PC-3 (cell line): ENCODE measurements at regions not wholly inside any gene's neighbourhood (a gene's known extent, or its start where the extent isn't known, plus 50 kb on each side); places are given as distances from the start of the nearest gene placed in this dataset.
"Not testable (repeated sequence)": the region's sequence is repeated elsewhere in the genome, so short reads cannot be mapped to it uniquely, and the experiment has no call there.

Experiments used
- ATAC-seq: fragments of 200-7000 bp; cut with Tn5 transposase; 2 replicates; pipeline ENCODE4 v1.9.1; 2020; ENCODE audit warnings: mild to moderate bottlenecking, moderate library complexity
- BruUV-seq: library from RNA; stranded (reverse); fragments of 400-500 nt; replicated peaks from 2 replicates; lab custom pipeline; 2021; lab: Mats Ljungman, UMichigan
- CTCF ChIA-PET: fragments of 300-600 bp; sonication (Branson Sonifier 250); formaldehyde crosslinking; loops from one replicate; lab custom pipeline; 2022; ENCODE audit warnings: antibody characterized with exemption; lab: Charles Lee
- POLR2A ChIA-PET: fragments of 300-600 bp; sonication (Branson Sonifier 250); formaldehyde crosslinking; loops from one replicate; lab custom pipeline; 2022; ENCODE audit warnings: antibody characterized with exemption; ENCODE audit not compliant: unreplicated experiment; lab: Charles Lee
- DNase-seq: peaks from one replicate; pipeline ENCODE4 v3.0.0-alpha.2; 2015
- H2AFZ ChIP-seq: fragments of 300-600 bp; sonication (generic); 2 replicates; pipeline ENCODE4 v1.6.0; 2016; ENCODE audit warnings: antibody characterized with exemption, low read length
- H3F3A ChIP-seq: fragments of 300-600 bp; sonication (generic); one replicate; pipeline ENCODE4 v1.6.0; 2017; ENCODE audit warnings: antibody characterized with exemption, low read length, control low read depth, mild to moderate bottlenecking; ENCODE audit not compliant: unreplicated experiment
- H3K27ac ChIP-seq: fragments of 300-600 bp; sonication (generic); 2 replicates; pipeline ENCODE4 v1.5.1; 2016; ENCODE audit warnings: mild to moderate bottlenecking, low read length
- H3K27me3 ChIP-seq: fragments of 300-600 bp; sonication (generic); 2 replicates; pipeline ENCODE4 v1.6.1; 2016; ENCODE audit warnings: low read length, mixed read lengths
- H3K36me3 ChIP-seq: fragments of 300-600 bp; sonication (generic); 2 replicates; pipeline ENCODE4 v1.6.1; 2016; ENCODE audit warnings: low read depth, mixed run types, low read length, mixed read lengths
- H3K4me1 ChIP-seq: fragments of 300-600 bp; sonication (generic); 2 replicates; pipeline ENCODE4 v1.5.1; 2016; ENCODE audit warnings: low read length; ENCODE audit not compliant: insufficient read depth
- H3K4me2 ChIP-seq: fragments of 300-600 bp; sonication (generic); 2 replicates; pipeline ENCODE4 v1.6.0; 2016; ENCODE audit warnings: low read length
- H3K4me3 ChIP-seq: fragments of 300-600 bp; sonication (generic); 2 replicates; pipeline ENCODE4 v1.5.1; 2016; ENCODE audit warnings: mild to moderate bottlenecking, low read length, mixed read lengths
- H3K79me2 ChIP-seq: fragments of 300-600 bp; sonication (generic); 2 replicates; pipeline ENCODE4 v1.6.1; 2017; ENCODE audit warnings: low read length, mixed read lengths
- H3K9ac ChIP-seq: fragments of 300-600 bp; sonication (generic); 2 replicates; pipeline ENCODE4 v1.6.0; 2016; ENCODE audit warnings: mild to moderate bottlenecking, low read length
- H3K9me2 ChIP-seq: fragments of 300-600 bp; sonication (generic); replicated peaks from 2 replicates; pipeline ENCODE4 v1.6.1; 2016; ENCODE audit warnings: mixed run types, low read length, mixed read lengths
- H3K9me3 ChIP-seq: fragments of 300-600 bp; sonication (generic); 2 replicates; pipeline ENCODE4 v1.6.1; 2016; ENCODE audit warnings: low read length, mixed read lengths
- H4K20me1 ChIP-seq: fragments of 300-600 bp; sonication (generic); 2 replicates; pipeline ENCODE4 v1.6.1; 2016; ENCODE audit warnings: low read length, mixed read lengths
- CTCF ChIP-seq: fragments of 300-600 bp; sonication (generic); conservative IDR thresholded peaks from 2 replicates; pipeline ENCODE4 v1.5.1; 2017; ENCODE audit warnings: antibody characterized with exemption, low read depth, mild to moderate bottlenecking, low read length
- EZH2 ChIP-seq: fragments of 300-600 bp; sonication (generic); IDR thresholded peaks from one replicate; pipeline ENCODE4 v1.6.1; 2017; ENCODE audit warnings: antibody characterized with exemption, mild to moderate bottlenecking, low read length; ENCODE audit not compliant: unreplicated experiment
- EZH2phosphoT487 ChIP-seq: fragments of 300-600 bp; sonication (generic); IDR thresholded peaks from 2 replicates; pipeline ENCODE4 v1.6.1; 2018; ENCODE audit warnings: mild to moderate bottlenecking, antibody characterized with exemption, low read length, borderline replicate concordance
- intact Hi-C: fragments of 100-400 bp; cut with micrococcal nuclease; formaldehyde crosslinking; loops from 2 replicates; pipeline ENCODE4 v1.9.0; 2023

DNA sequence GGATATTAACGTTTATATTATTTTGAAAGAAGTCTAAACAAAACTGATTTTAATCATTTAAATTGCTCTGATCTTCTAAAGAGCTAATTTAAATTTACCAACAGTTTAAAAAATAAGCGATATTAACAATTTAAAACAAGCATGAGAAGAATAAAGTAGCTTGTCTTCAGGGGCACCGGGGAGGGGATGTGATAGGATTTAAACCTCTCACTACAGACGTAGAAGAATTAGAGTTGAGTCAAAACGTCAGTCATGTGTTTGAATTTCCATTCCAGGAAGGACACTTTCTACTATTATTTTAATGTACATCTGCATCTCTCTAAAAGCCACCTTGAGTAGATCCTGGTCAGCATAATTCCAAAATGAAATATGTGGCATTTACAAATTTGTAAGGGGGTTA is 58.2 kb upstream of the TPTE start:
- H4K20me1 ChIP-seq, result no peaks in the 10 kb centered on the region
- ATAC-seq (no peak), DNase-seq (no peak)
- TF ChIP-seq EZH2phosphoT487 (no peak), EZH2 (no peak), CTCF (no peak)
- no peaks in the 10 kb centered on the region for H3K9me2 ChIP-seq
- H3K79me2 ChIP-seq, result no peaks in the 10 kb centered on the region
- POLR2A ChIA-PET, result interaction anchor here (0.7 kb wide), 1 partner anchor 9 kb away, joined by 4 read pairs; no protein-coding TSS in a partner anchor
- no peak overlapping the region for H3K9ac ChIP-seq
- no peaks in the 10 kb centered on the region for H3K27me3 ChIP-seq
- no peak overlapping the region for H3K4me3 ChIP-seq
- no peak overlapping the region for H3K27ac ChIP-seq
- H3K4me2 ChIP-seq, result no peak overlapping the region
- CTCF ChIA-PET, result no interaction called here
- no TSS peak for BruUV-seq
- no peaks in the 10 kb centered on the region for H3K36me3 ChIP-seq
- intact Hi-C loops, result no loop called here
- H3K9me3 ChIP-seq, result peaks cover 42% of the 10 kb centered on the region
- H2AFZ ChIP-seq, result no peak overlapping the region
- no peaks in the 10 kb centered on the region for H3F3A ChIP-seq
- no peaks in the 10 kb centered on the region for H3K4me1 ChIP-seq

DNA sequence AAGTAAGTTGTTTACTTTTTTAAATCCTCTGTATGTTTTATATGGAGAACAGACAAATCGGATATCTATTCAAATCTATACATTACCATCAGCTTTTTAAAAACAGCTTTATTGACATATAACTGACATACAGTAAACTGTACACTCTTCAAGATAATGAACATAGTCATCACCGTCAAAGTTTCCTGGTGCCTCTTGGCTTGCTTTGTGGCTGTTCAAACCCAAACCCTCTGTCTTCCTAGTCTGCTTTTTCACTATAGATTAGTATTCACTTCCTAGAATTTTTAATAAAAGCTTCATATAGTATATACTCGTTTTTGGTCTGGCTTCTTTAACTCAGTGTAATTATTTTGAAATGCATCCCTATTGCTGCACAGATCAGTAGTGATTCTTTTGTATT is 56.4 kb upstream of the TPTE start:
- H3K36me3 ChIP-seq, result no peaks in the 10 kb centered on the region
- H3K79me2 ChIP-seq, result no peaks in the 10 kb centered on the region
- H3K27ac ChIP-seq, result no peak overlapping the region
- H3K4me1 ChIP-seq, result no peaks in the 10 kb centered on the region
- H3F3A ChIP-seq, result no peaks in the 10 kb centered on the region
- H3K4me3 ChIP-seq, result no peak overlapping the region
- no peak overlapping the region for H3K4me2 ChIP-seq
- no peak for DNase-seq
- H3K27me3 ChIP-seq, result no peaks in the 10 kb centered on the region
- no TSS peak for BruUV-seq
- no peaks in the 10 kb centered on the region for H4K20me1 ChIP-seq
- ChIA-PET POLR2A (no interaction called here), CTCF (no interaction called here)
- no peak for ATAC-seq
- TF ChIP-seq EZH2phosphoT487, result no peak
- no peak for TF ChIP-seq CTCF
- TF ChIP-seq EZH2, result no peak
- no peak overlapping the region for H2AFZ ChIP-seq
- H3K9me2 ChIP-seq, result no peaks in the 10 kb centered on the region
- peaks cover 32% of the 10 kb centered on the region for H3K9me3 ChIP-seq
- no peak overlapping the region for H3K9ac ChIP-seq
- intact Hi-C loops, result no loop called here

DNA sequence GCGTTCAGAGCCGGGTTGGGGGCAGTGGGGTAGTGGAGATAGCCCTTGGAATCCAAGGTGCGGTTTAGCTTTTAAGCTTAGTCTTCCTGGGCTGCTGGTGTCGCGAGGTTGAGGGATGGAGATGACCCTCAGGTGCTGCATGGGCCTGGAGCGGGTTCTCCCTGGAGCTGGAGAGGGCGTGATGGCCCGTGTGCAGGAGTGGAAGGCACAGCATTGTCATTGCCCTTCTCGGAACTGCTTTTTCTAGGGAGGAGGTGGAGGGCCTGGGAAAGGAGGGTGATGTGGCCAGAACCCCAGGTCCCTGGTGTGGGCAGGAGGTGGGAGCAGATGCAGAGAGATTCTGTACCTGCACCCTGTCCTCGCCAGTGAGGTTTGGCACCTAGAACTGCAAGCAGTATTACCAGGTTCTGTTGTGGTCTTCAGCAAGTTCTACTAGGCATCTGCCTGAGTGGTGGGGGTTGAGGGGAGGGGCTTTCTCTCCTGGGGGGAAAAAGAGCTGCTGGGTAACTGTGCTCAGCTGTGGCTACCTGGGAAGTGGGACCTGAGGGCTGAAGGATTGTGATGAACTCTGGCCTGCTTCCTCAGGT is 55.8 kb upstream of the TPTE start:
- H3K4me1 ChIP-seq, H3F3A ChIP-seq, H3K36me3 ChIP-seq, CTCF ChIA-PET, POLR2A ChIA-PET, H3K27ac ChIP-seq, intact Hi-C loops, H3K9me2 ChIP-seq, H3K9ac ChIP-seq, H4K20me1 ChIP-seq, H3K79me2 ChIP-seq, H3K4me2 ChIP-seq, H3K4me3 ChIP-seq, H3K27me3 ChIP-seq, BruUV-seq, H2AFZ ChIP-seq, DNase-seq: not testable (repeated sequence)
- H3K9me3 ChIP-seq, result peaks cover 27% of the 10 kb centered on the region
- peak; percentile 20; the same call in 1 of the 2 replicates for ATAC-seq
